Fibroblast of lung (primary cell): ENCODE measurements at regions not wholly inside any gene's neighbourhood (a gene's known extent, or its start where the extent isn't known, plus 50 kb on each side); places are given as distances from the start of the nearest gene placed in this dataset.

Source experiments
- CTCF ChIP-seq, 2 donors: IDR thresholded peaks in 1 of 2; conservative IDR thresholded peaks in 1 of 2; 1 replicate in 1 of 2; 2 replicates in 1 of 2; pipeline ENCODE4 v1.5.1; 2011 to 2012; ENCODE audit warnings: low read length in 2 of 2, control low read depth in 1 of 2, inconsistent platforms in 1 of 2, low read depth in 1 of 2, mild to moderate bottlenecking in 1 of 2
- EZH2 ChIP-seq: IDR thresholded peaks from 2 replicates; pipeline ENCODE4 v1.5.1; 2012; ENCODE audit warnings: low read length, control low read depth, mild to moderate bottlenecking; ENCODE audit errors: missing control alignments

- TF ChIP-seq EZH2 = no peak
- TF ChIP-seq CTCF (conservative IDR thresholded peaks at IDR 0.05 in 1 of 2, IDR thresholded peaks at IDR 0.05 in 1 of 2; ENCODE audit: low read depth in 1 of 2, low read length in 2 of 2) = no peak
These were observed 84.1 kb upstream of the FRY start for GRCh38 chr13:31947506-31947905.
